ENCODE measurements at regions not wholly inside any gene's neighbourhood (a gene's known extent, or its start where the extent isn't known, plus 50 kb on each side); places are given as distances from the start of the nearest gene placed in this dataset.

DNA sequence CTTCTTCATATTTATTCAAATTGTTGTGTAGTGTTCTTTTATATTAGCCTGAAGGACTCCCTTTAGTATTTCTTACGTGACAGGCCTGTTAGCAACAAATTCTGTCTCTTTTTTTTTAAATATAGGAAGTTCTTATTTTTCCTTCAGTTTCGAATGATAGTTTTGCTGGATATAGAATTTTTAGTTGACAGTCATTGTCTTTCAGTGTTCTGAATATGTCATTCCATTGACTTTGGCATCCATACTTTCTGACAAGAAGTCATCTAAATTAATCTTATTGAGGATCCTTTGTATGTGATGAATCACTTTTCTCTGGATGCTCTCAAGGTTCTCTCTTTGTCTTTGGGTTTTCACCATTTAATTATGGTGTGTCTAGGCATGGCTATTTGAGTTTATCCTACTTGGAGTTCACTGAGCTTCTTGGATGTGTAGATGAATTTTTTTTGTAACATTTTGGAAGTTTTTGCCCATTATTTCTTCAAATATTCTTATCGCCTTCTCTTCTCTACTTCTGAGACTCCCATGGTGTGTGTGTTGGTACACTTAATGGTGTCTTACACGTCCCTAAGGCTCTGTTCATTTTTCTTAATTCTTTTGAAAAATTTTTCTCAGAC is 82.5 kb upstream of the GTSF1L start:
- no peaks in the 10 kb centered on the region for H3K27me3 Mint-ChIP-seq (ENCODE audit: insufficient read depth, low read depth, poor library complexity)
- no peaks in the 10 kb centered on the region for H3K79me2 ChIP-seq (replicated peaks; ENCODE audit: insufficient read depth)
- no peaks in the 10 kb centered on the region; the same call in 1 of the 2 replicates for H3K9me2 ChIP-seq (ENCODE audit: insufficient read depth)
- H3K27me3 ChIP-seq (ENCODE audit: insufficient read depth): no peaks in the 10 kb centered on the region
- peaks cover 69% of the 10 kb centered on the region for H3K9me3 Mint-ChIP-seq
- no peak overlapping the region for H2AFZ ChIP-seq
- no peak overlapping the region for H3K4me3 Mint-ChIP-seq
- H4K20me1 ChIP-seq (replicated peaks; ENCODE audit: insufficient read depth): no peaks in the 10 kb centered on the region
- H3K27ac Mint-ChIP-seq: no peak overlapping the region
- no peak overlapping the region for H3K27ac ChIP-seq (ENCODE audit: low read depth)
- no peak overlapping the region for H3K4me3 ChIP-seq
- H3K4me2 ChIP-seq: no peak overlapping the region
- ATAC-seq: no peak
- DNase-seq (ENCODE audit: low spot score): no peak
- no peaks in the 10 kb centered on the region for H3K4me1 ChIP-seq (ENCODE audit: insufficient read depth)
- H3K4me1 Mint-ChIP-seq: no peaks in the 10 kb centered on the region
- H3F3A ChIP-seq (replicated peaks; ENCODE audit: low read depth): no peaks in the 10 kb centered on the region
- H3K36me3 ChIP-seq (ENCODE audit: insufficient read depth): no peaks in the 10 kb centered on the region
- peaks cover 16% of the 10 kb centered on the region; the same call in 2 of the 3 replicates for H3K36me3 Mint-ChIP-seq (ENCODE audit: low read depth)
- TF ChIP-seq CREB1 (CRISPR knock-in tag; IDR thresholded peaks at IDR 0.05; ENCODE audit: low read depth) (no peak), EZH2phosphoT487 (IDR thresholded peaks at IDR 0.05; ENCODE audit: unreplicated experiment) (no peak), ZNF331 (CRISPR knock-in tag; IDR thresholded peaks at IDR 0.05; ENCODE audit: low read depth) (no peak), REST (IDR thresholded peaks at IDR 0.05; ENCODE audit: unreplicated experiment) (no peak), ZNF114 (CRISPR knock-in tag; IDR thresholded peaks at IDR 0.05) (no peak), POLR2AphosphoS5 (IDR thresholded peaks at IDR 0.05; ENCODE audit: low read depth) (no peak), NANOG (IDR thresholded peaks at IDR 0.05; ENCODE audit: borderline replicate concordance) (no peak), STAT1 (IDR thresholded peaks at IDR 0.05; ENCODE audit: unreplicated experiment) (no peak), JUNB (IDR thresholded peaks at IDR 0.05; ENCODE audit: unreplicated experiment) (no peak)
- TF ChIP-seq, protein P1, sequence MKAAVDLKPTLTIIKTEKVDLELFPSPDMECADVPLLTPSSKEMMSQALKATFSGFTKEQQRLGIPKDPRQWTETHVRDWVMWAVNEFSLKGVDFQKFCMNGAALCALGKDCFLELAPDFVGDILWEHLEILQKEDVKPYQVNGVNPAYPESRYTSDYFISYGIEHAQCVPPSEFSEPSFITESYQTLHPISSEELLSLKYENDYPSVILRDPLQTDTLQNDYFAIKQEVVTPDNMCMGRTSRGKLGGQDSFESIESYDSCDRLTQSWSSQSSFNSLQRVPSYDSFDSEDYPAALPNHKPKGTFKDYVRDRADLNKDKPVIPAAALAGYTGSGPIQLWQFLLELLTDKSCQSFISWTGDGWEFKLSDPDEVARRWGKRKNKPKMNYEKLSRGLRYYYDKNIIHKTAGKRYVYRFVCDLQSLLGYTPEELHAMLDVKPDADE (IDR thresholded peaks at IDR 0.05): no peak

GRCh38 chr20:43804781-43805180 is 78.0 kb upstream of the GTSF1L start:
- ATAC-seq (no peak), DNase-seq (ENCODE audit: low spot score) (no peak)
- Mint-ChIP-seq H3K4me3 (no peak overlapping the region), H3K36me3 (ENCODE audit: low read depth) (peaks cover 4% of the 10 kb centered on the region; the same call in 1 of the 3 replicates), H3K27me3 (ENCODE audit: insufficient read depth, low read depth, poor library complexity) (peaks cover 1% of the 10 kb centered on the region), H3K9me3 (peaks cover 61% of the 10 kb centered on the region), H3K27ac (no peak overlapping the region), H3K4me1 (no peaks in the 10 kb centered on the region)
- H3K79me2 ChIP-seq (replicated peaks; ENCODE audit: insufficient read depth): no peaks in the 10 kb centered on the region
- no peaks in the 10 kb centered on the region for H3K36me3 ChIP-seq (ENCODE audit: insufficient read depth)
- H3K4me3 ChIP-seq: no peak overlapping the region
- H3K27me3 ChIP-seq (ENCODE audit: insufficient read depth): no peaks in the 10 kb centered on the region
- H4K20me1 ChIP-seq (replicated peaks; ENCODE audit: insufficient read depth): no peaks in the 10 kb centered on the region
- H3K27ac ChIP-seq (ENCODE audit: low read depth): no peak overlapping the region
- no peaks in the 10 kb centered on the region for H3F3A ChIP-seq (replicated peaks; ENCODE audit: low read depth)
- no peaks in the 10 kb centered on the region for H3K9me2 ChIP-seq (ENCODE audit: insufficient read depth)
- H2AFZ ChIP-seq: no peak overlapping the region
- H3K4me2 ChIP-seq: no peak overlapping the region
- no peaks in the 10 kb centered on the region for H3K4me1 ChIP-seq (ENCODE audit: insufficient read depth)
- TF ChIP-seq NANOG (IDR thresholded peaks at IDR 0.05; ENCODE audit: borderline replicate concordance): no peak
- TF ChIP-seq, protein P2, sequence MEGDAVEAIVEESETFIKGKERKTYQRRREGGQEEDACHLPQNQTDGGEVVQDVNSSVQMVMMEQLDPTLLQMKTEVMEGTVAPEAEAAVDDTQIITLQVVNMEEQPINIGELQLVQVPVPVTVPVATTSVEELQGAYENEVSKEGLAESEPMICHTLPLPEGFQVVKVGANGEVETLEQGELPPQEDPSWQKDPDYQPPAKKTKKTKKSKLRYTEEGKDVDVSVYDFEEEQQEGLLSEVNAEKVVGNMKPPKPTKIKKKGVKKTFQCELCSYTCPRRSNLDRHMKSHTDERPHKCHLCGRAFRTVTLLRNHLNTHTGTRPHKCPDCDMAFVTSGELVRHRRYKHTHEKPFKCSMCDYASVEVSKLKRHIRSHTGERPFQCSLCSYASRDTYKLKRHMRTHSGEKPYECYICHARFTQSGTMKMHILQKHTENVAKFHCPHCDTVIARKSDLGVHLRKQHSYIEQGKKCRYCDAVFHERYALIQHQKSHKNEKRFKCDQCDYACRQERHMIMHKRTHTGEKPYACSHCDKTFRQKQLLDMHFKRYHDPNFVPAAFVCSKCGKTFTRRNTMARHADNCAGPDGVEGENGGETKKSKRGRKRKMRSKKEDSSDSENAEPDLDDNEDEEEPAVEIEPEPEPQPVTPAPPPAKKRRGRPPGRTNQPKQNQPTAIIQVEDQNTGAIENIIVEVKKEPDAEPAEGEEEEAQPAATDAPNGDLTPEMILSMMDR (conservative IDR thresholded peaks at IDR 0.05; ENCODE audit: low read depth in 2 of 2): no peak
- TF ChIP-seq CREB1 (CRISPR knock-in tag; IDR thresholded peaks at IDR 0.05; ENCODE audit: low read depth): no peak
- TF ChIP-seq EZH2 (IDR thresholded peaks at IDR 0.05; ENCODE audit: low read depth, unreplicated experiment): no peak
- TF ChIP-seq EZH2phosphoT487 (IDR thresholded peaks at IDR 0.05; ENCODE audit: unreplicated experiment): no peak
- no peak for TF ChIP-seq POLR2AphosphoS5 (IDR thresholded peaks at IDR 0.05; ENCODE audit: low read depth)
- TF ChIP-seq REST (IDR thresholded peaks at IDR 0.05; ENCODE audit: unreplicated experiment): no peak
- no peak for TF ChIP-seq ZNF331 (CRISPR knock-in tag; IDR thresholded peaks at IDR 0.05; ENCODE audit: low read depth)
- no peak for TF ChIP-seq JUNB (IDR thresholded peaks at IDR 0.05; ENCODE audit: unreplicated experiment)
- TF ChIP-seq, protein P1 (IDR thresholded peaks at IDR 0.05): no peak
